Tibial nerve (tissue), 3 donors: ENCODE measurements at regions not wholly inside any gene's neighbourhood (a gene's known extent, or its start where the extent isn't known, plus 50 kb on each side); places are given as distances from the start of the nearest gene placed in this dataset.

Source experiments
- CTCF ChIP-seq, 5 experiments: fragments of 200-600 bp in 3 of 5; fragments of 450-650 bp in 2 of 5; sonication (generic) in 3 of 5; IDR thresholded peaks; one replicate each; pipeline ENCODE4 v1.5.1; 2016 to 2019; ENCODE audit warnings: antibody characterized with exemption in 5 of 5, mild to moderate bottlenecking in 3 of 5, moderate library complexity in 2 of 5
- POLR2A ChIP-seq, 2 donors: fragments of 450-650 bp; IDR thresholded peaks; one replicate each; pipeline ENCODE4 v1.6.1; 2017; ENCODE audit warnings: antibody characterized with exemption in 2 of 2, mild to moderate bottlenecking in 2 of 2, moderate library complexity in 2 of 2

DNA sequence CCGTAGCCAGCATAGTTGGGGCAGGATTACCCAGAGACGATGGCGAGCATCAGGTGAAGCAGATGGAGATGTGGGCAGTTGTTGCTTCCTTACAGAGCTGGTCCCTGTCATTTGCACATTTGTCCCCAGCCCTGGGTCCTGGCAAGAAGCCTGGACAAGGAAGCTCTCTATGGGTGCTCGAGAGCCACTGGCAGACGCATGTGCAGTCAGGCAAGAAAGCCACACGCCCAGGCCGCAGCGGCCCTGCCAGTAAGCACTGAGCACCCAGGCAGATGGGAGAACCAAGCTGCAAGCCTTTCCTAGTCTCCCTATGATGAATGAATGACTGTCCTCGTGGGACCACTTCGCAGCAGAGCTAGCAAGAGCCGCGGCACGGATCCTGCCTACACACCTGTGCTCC is 182.8 kb downstream of the FOXO1 start:
- TF ChIP-seq CTCF (IDR thresholded peaks at IDR 0.05) = no peak
- TF ChIP-seq POLR2A (IDR thresholded peaks at IDR 0.05) = no peak
